ENCODE measurements at regions not wholly inside any gene's neighbourhood (a gene's known extent, or its start where the extent isn't known, plus 50 kb on each side); places are given as distances from the start of the nearest gene placed in this dataset.

DNA sequence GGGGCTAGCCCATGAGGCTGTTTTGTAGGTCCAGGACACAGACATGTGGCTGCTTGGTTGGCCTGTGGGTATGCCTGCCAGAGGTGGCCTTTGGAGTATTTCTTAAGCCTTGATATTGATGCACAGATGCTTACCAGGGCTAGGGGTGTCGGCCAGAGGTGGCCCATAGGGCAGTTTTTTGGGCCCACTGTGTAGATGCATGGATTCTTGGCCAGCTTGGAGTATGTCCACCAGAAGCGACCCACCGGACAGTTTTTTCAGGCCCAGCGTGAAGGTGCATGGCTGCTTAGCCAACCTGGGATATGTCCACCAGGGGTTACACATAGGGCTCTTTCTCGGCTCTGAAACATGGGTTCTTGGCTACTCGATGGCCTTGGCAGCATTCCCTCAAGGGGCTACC lies 1199.1 kb downstream of the CNTNAP5 start:
- ChIA-PET CTCF (interaction anchor here (1.1 kb wide), 1 partner anchor 248 kb away, joined by 4 read pairs; no protein-coding TSS in a partner anchor), POLR2A (no interaction called here)
- no TSS peak for BruUV-seq (replicated peaks)
- intact Hi-C loops (cut with micrococcal nuclease), result no loop called here
- no peaks in the 10 kb centered on the region for H3K4me1 Mint-ChIP-seq (ENCODE audit: insufficient read depth, unreplicated experiment)
- no peaks in the 10 kb centered on the region for H3K36me3 Mint-ChIP-seq (ENCODE audit: insufficient read depth, unreplicated experiment)
- peaks cover 19% of the 10 kb centered on the region for H3K9me3 Mint-ChIP-seq (ENCODE audit: unreplicated experiment)
- no peak for DNase-seq (ENCODE audit: unreplicated experiment)
- H3K27me3 Mint-ChIP-seq (ENCODE audit: insufficient read depth, unreplicated experiment), result no peaks in the 10 kb centered on the region
- TF ChIP-seq, protein P1, sequence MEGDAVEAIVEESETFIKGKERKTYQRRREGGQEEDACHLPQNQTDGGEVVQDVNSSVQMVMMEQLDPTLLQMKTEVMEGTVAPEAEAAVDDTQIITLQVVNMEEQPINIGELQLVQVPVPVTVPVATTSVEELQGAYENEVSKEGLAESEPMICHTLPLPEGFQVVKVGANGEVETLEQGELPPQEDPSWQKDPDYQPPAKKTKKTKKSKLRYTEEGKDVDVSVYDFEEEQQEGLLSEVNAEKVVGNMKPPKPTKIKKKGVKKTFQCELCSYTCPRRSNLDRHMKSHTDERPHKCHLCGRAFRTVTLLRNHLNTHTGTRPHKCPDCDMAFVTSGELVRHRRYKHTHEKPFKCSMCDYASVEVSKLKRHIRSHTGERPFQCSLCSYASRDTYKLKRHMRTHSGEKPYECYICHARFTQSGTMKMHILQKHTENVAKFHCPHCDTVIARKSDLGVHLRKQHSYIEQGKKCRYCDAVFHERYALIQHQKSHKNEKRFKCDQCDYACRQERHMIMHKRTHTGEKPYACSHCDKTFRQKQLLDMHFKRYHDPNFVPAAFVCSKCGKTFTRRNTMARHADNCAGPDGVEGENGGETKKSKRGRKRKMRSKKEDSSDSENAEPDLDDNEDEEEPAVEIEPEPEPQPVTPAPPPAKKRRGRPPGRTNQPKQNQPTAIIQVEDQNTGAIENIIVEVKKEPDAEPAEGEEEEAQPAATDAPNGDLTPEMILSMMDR (IDR thresholded peaks at IDR 0.05; ENCODE audit: unreplicated experiment), result no peak
- H3K27ac Mint-ChIP-seq (ENCODE audit: low read depth, unreplicated experiment), result no peak overlapping the region
- no peak overlapping the region for H3K4me3 Mint-ChIP-seq (ENCODE audit: unreplicated experiment)

DNA sequence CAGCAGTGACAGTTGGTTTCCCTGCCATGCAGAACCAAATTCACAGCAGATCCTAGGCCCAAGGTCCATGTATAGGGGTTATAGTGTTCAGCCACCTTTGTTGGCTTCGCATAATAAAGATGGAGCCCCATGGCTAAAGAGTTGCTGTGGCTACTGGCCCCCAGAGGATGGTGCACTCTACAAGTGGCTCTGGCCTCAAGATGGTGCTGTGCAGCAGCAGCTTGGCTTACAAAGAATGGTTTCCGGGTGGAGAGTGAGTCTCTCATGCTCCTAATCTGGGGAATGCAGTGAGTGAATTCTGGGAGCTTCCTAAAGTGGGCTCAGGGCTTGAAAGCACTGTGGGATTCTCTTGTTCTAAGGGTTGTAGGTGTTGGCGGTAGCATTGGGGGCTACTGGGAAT lies 1199.7 kb downstream of the CNTNAP5 start:
- ChIA-PET POLR2A (interaction anchor here (0.7 kb wide), 1 partner anchor 43 kb away, joined by 3 read pairs; no protein-coding TSS in a partner anchor), CTCF (no interaction called here)
- TF ChIP-seq, protein P1 (IDR thresholded peaks at IDR 0.05; ENCODE audit: unreplicated experiment), result no peak
- no peaks in the 10 kb centered on the region for H3K4me1 Mint-ChIP-seq (ENCODE audit: insufficient read depth, unreplicated experiment)
- intact Hi-C loops (cut with micrococcal nuclease), result no loop called here
- H3K27me3 Mint-ChIP-seq (ENCODE audit: insufficient read depth, unreplicated experiment), result peaks cover 5% of the 10 kb centered on the region
- no peak overlapping the region for H3K27ac Mint-ChIP-seq (ENCODE audit: low read depth, unreplicated experiment)
- no peak for DNase-seq (ENCODE audit: unreplicated experiment)
- H3K9me3 Mint-ChIP-seq (ENCODE audit: unreplicated experiment), result peaks cover 19% of the 10 kb centered on the region
- H3K4me3 Mint-ChIP-seq (ENCODE audit: unreplicated experiment), result no peak overlapping the region
- no peaks in the 10 kb centered on the region for H3K36me3 Mint-ChIP-seq (ENCODE audit: insufficient read depth, unreplicated experiment)
- BruUV-seq (replicated peaks), result no TSS peak

DNA sequence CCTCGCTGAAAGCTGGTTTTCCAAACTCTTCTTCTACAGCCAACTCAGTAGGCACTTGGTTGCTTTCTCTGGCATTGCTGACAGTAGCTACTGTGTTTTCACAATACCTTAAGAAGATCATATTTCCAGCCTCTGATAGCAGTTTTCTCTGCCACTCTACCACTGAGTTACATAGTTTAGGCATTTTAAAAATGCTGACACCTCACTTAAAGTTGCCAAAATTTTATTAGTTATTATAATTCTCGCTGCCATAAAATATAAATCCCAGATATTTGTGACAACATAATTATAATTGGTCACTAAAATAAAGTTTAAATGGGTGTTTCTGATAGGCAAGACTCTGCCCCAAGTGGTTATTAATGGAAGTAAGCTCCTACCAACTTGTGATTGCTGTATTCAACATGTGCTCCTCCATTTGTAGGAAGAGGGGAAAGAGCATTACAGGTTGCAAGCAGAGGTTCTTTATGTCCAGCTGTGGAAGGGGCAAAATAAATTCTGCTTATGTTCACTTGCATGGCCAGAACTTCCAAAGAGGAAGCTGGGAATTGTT lies 1202.8 kb downstream of the CNTNAP5 start:
- Mint-ChIP-seq H3K27me3 (ENCODE audit: insufficient read depth, unreplicated experiment) (peaks cover 13% of the 10 kb centered on the region), H3K4me3 (ENCODE audit: unreplicated experiment) (no peak overlapping the region), H3K36me3 (ENCODE audit: insufficient read depth, unreplicated experiment) (no peaks in the 10 kb centered on the region), H3K9me3 (ENCODE audit: unreplicated experiment) (peaks cover 6% of the 10 kb centered on the region), H3K27ac (ENCODE audit: low read depth, unreplicated experiment) (no peak overlapping the region), H3K4me1 (ENCODE audit: insufficient read depth, unreplicated experiment) (no peaks in the 10 kb centered on the region)
- POLR2A ChIA-PET, result interaction anchor here (1.1 kb wide), 1 partner anchor 26 kb away, joined by 3 read pairs; no protein-coding TSS in a partner anchor
- BruUV-seq (replicated peaks), result no TSS peak
- intact Hi-C loops (cut with micrococcal nuclease), result no loop called here
- TF ChIP-seq, protein P1 (IDR thresholded peaks at IDR 0.05; ENCODE audit: unreplicated experiment), result peak; percentile 25
- DNase-seq (ENCODE audit: unreplicated experiment), result peak; percentile 24
- CTCF ChIA-PET, result interaction anchor here (0.6 to 1.3 kb wide), 7 partner anchors 10 to 1022 kb away, joined by 3 to 6 read pairs (median 3); no protein-coding TSS in a partner anchor

DNA sequence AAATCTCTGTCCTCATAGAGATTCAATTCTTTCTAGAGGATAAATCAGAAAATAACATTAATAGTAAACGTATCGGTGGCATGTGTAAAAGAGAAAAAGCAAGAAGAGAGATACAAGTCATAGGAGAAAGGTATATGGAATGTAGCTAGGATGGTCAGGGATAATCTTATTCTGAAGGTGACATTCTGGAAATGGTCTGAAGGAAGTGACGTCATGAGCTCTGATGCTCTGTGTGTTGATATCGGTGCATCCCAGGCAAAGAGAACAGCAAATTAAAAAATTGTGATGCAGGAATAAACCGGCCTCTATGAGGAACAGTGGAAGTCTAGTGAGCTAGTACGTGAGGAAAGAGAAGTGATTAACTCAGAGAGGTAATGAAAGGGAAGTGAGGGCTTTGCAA lies 1215.8 kb downstream of the CNTNAP5 start:
- DNase-seq (ENCODE audit: unreplicated experiment), result no peak
- Mint-ChIP-seq H3K36me3 (ENCODE audit: insufficient read depth, unreplicated experiment) (no peaks in the 10 kb centered on the region), H3K27ac (ENCODE audit: low read depth, unreplicated experiment) (no peak overlapping the region), H3K4me1 (ENCODE audit: insufficient read depth, unreplicated experiment) (no peaks in the 10 kb centered on the region), H3K4me3 (ENCODE audit: unreplicated experiment) (no peak overlapping the region), H3K27me3 (ENCODE audit: insufficient read depth, unreplicated experiment) (peaks cover 7% of the 10 kb centered on the region), H3K9me3 (ENCODE audit: unreplicated experiment) (peaks cover 5% of the 10 kb centered on the region)
- CTCF ChIA-PET, result no interaction called here
- POLR2A ChIA-PET, result interaction anchor here (1.2 kb wide), 1 partner anchor 10 kb away, joined by 3 read pairs; no protein-coding TSS in a partner anchor
- intact Hi-C loops (cut with micrococcal nuclease), result no loop called here
- TF ChIP-seq, protein P1 (IDR thresholded peaks at IDR 0.05; ENCODE audit: unreplicated experiment), result no peak
- no TSS peak for BruUV-seq (replicated peaks)

Measured in MCF 10A (cell line).